ENCODE measurements at regions not wholly inside any gene's neighbourhood (a gene's known extent, or its start where the extent isn't known, plus 50 kb on each side); places are given as distances from the start of the nearest gene placed in this dataset.
"Not testable (repeated sequence)": the region's sequence is repeated elsewhere in the genome, so short reads cannot be mapped to it uniquely, and the experiment has no call there.

DNA sequence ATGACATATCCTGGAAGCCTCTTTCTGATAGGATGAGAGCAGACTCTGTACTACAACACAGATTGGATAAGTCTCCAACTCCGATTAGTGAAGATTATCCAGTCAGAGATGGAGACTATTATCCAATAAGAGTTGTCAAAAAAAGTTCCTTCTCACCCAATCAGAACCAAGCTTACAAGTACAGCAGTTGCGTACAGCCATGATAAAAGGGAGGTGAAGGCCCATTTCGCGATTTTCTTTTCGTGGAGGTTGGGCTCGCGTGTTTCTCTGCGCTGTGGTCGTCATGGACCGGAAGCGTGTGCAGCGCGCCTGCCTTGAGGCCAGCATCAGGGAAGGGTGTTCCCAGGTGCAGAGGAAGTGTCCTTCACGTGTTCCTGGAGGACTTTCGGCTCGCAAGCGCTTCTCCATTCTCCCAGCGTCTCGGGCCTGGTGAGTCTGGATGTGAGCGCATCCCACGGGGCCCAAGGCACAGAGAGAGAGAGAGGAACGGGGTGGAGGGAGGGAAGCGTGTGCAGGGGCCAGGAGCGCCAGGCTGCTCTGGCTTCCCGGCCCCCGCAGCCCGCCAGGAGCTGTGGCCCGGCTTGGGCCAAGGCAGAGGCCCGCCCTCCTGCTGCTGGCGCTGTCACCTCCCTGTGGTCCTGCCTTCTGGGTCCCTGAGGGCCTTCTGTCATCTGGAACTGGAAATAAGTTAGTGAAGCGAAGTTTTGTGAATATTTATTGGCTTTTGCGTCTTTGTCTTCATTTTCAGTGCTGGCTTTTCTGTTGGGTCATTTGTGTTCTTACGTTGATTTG, 53.9 kb downstream of the CDRT15L2 start:
- WGBS, 3 donors, result 85 to 92% (median 90%) methylated on average over 26 to 31 of the region's 33 CpGs
- not testable (repeated sequence) for H3K27ac ChIP-seq (ENCODE audit: low read depth, low read length)

DNA sequence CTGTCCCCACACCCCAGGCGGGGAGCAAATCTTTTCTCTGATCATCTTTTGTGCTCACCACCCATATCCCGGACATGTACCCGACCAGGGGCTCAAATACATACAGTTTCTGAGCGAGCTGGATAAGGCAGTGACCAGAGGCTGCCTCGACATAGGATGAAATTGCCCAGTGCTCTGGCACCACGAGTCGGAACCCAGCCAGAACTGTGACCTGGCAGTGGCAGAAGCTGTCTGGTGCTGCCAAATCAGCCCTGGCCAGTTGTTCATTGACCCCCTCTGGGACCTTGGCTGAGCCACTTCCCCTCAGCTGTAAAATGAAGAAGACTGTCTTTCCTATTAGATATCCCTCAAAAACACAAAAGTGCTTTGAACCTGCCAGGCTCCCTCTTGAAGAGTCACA, 60.6 kb downstream of the CDRT15L2 start:
- H3K27ac ChIP-seq (ENCODE audit: low read depth, low read length), result not testable (repeated sequence)
- 70 to 86% (median 80%) methylated on average over 6 to 7 of the region's 7 CpGs for WGBS, 3 donors

- not testable (repeated sequence) for H3K27ac ChIP-seq (ENCODE audit: low read depth, low read length)
- 30 to 37% (median 30%) methylated on average over 12 to 13 of the region's 13 CpGs for WGBS, 3 donors
These were observed 67.2 kb downstream of the CDRT15L2 start for GRCh38 chr17:20646661-20647272.

- H3K27ac ChIP-seq (ENCODE audit: low read depth, low read length), result not testable (repeated sequence)
- 62 to 77% (median 73%) methylated on average over 8 of the region's 8 CpGs for WGBS, 3 donors
These were observed 69.7 kb downstream of the CDRT15L2 start for GRCh38 chr17:20649097-20649767.

DNA sequence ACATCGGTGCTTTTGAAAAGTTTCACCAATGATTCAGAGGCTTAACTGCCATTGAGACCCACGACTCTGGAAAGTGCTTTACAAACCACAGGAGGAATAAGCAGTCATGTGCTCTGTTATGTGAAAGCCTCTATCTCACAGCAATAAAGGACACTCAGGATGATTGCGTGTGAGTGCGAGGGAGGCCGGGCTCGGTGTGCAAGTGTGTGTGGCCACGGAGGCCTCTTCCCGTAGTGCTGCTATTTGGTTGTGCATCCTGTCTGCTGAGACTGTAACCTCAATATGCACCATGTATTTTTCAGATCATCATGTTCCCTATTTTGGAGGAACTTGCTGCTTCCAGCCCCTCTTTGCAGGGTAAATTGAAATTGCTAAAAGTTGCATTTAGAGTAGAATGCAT, 71.5 kb downstream of the CDRT15L2 start:
- H3K27ac ChIP-seq (ENCODE audit: low read depth, low read length), result not testable (repeated sequence)
- 40 to 82% (median 66%) methylated on average over 8 of the region's 8 CpGs for WGBS, 3 donors

DNA sequence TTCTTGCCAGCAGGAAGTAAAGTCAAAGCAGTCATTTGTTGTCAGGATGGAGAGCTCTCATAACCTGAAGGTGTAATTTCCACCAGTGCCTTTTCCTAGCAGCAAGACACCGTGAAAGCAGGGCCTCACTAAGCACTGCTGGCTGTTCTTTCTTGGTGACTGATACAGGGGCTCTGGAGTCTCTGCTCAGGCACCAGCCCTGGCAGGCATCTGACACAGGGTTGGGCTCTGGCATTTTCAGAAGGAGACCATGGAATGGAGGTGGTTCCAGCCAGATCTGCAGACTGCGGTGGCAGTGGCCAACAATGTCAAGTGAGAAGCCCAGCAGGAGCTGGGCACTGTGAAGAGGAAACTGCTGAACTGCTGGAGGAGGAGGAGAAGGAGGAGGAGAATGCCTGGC, 72.2 kb downstream of the CDRT15L2 start:
- not testable (repeated sequence) for H3K27ac ChIP-seq (ENCODE audit: low read depth, low read length)
- 36 to 73% (median 65%) methylated on average over 1 to 2 of the region's 2 CpGs for WGBS, 3 donors

GRCh38 chr17:20653391-20653790, 73.9 kb downstream of the CDRT15L2 start:
- H3K27ac ChIP-seq (ENCODE audit: low read depth, low read length), result not testable (repeated sequence)
- 66 to 86% (median 86%) methylated on average over 3 to 5 of the region's 5 CpGs for WGBS, 3 donors

GRCh38 chr17:20654114-20654513, 74.6 kb downstream of the CDRT15L2 start:
- WGBS, 3 donors, result 43 to 73% (median 62%) methylated on average over 3 to 4 of the region's 4 CpGs
- H3K27ac ChIP-seq (ENCODE audit: low read depth, low read length), result not testable (repeated sequence)

DNA sequence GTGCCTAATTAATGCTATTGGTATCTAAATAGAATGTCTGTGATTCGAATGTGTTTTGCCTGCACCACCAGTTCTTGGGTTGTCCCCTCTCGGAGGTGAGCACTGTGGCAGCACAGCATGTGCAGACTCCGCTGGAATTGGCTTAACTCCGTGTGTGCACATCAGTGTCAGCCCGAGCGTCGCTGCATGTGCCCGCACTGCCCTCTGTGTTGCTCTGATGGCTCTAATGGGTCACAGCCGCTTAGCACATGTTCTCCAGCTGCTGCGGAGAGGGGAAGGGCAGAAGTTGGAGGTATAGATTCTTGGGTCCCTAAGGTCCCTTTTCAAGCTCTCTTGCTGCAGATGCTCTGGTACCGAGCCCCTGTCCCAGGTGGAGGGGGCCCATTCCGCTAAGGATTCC, 75.1 kb downstream of the CDRT15L2 start:
- WGBS, 3 donors, result 69 to 92% (median 84%) methylated on average over 7 to 9 of the region's 12 CpGs
- H3K27ac ChIP-seq (ENCODE audit: low read depth, low read length), result not testable (repeated sequence)

DNA sequence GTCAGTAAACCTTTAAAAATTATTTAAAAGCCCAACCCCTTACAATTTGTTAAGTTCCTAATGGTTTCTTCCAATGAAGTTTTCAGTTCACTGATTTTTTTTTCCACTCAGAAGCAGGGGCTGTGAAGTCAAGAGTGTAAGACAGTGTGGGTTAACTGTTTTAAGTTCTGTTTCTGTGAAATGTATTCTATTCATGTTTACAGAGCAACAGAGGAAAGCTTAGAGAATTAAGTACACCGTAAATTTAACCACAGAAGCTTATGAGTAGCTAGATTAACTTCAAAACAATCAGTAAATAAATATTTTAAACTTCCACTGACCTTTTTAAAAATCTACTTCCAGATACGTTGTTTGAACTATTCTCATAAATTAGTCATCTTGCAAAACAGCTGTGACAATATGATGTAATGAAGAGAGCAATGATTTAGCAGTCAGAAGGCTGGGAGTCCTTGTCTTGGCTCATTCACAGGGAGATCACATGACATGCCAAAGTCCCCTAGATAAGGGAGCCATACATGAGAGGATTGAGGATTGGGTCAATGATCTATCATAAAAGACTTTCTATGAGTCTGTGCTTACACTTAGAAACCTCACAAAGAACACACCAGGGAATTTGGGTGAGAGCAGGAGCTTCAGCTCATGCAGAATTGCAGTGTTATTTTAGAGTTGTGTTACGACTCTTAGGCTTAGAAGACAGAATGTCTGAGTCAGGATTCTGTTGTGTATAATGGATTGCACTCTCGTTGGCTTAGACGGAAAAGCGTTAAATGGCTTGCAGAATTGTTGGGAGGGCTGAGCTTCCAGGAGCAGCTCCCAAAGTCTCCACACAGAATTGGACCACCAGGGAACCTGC, 85.8 kb downstream of the CDRT15L2 start:
- not testable (repeated sequence) for H3K27ac ChIP-seq (ENCODE audit: low read depth, low read length)
- WGBS, 3 donors, result 31 to 67% (median 44%) methylated on average over 3 to 4 of the region's 6 CpGs

- WGBS, 3 donors, result 67 to 76% (median 75%) methylated on average over 6 of the region's 6 CpGs
- not testable (repeated sequence) for H3K27ac ChIP-seq (ENCODE audit: low read depth, low read length)
These were observed 87.2 kb downstream of the CDRT15L2 start for GRCh38 chr17:20666689-20667088.

GRCh38 chr17:20667712-20668111, 88.2 kb downstream of the CDRT15L2 start:
- H3K27ac ChIP-seq (ENCODE audit: low read depth, low read length), result not testable (repeated sequence)
- WGBS, 3 donors, result 44 to 64% (median 49%) methylated on average over 2 of the region's 2 CpGs

DNA sequence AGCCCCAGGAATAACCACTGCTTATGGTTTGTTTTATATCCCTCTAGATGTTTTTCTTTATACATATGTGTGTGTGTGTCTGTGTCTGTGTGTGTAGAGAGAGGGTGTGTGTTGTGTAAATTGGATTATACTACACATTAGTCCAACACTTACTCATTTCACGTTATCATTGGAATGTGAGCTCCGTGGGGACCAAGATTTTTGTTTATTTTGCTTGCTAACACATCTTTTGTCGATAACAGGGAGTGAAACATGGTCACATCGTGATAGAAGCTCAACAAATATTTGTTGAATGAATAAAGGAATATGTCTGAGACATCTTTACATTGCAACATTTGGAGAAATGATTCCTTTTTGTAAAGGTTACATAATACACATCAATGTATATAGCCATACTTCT, 88.8 kb downstream of the CDRT15L2 start:
- WGBS, 3 donors, result 31 to 58% (median 56%) methylated on average over 4 of the region's 4 CpGs
- not testable (repeated sequence) for H3K27ac ChIP-seq (ENCODE audit: low read depth, low read length)

DNA sequence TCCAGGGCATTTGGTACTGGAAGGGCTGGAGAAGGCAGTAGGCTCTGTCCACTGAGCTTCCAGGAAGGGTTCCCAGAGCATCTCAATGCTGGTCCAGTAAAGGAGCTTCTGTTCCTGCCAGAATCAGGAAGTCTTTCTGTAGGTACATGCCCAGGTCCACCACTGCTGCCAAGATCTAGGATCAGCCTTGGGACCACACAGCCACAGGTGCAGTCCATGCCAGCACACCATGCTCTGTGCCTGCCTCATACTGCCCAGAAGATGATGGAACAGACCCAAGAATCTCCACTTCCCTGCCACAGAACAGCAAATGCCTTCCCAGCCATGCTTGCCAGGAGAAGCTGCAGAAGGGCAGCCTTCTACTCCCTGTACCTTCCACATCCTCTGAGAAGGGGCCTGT, 89.3 kb downstream of the CDRT15L2 start:
- not testable (repeated sequence) for H3K27ac ChIP-seq (ENCODE audit: low read depth, low read length)

DNA sequence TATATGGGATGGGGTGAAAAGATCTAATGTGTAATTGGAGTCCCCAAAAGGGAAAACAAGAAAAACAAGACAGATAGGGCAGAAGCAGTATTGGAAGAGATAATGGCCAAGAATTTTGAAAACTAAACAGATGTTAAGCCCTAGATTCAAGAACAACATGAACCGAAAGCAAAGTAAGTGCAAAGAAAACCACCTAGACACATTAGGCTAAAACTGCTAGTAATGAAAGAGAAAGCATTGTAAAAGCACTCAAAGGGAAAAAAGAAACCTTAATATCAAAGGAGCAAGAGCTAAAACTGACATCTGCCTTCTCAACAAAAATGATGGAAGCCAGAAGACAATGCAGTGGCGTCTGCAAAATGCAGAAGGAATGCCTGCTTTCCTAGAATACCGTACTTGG, 91.0 kb downstream of the CDRT15L2 start:
- no CpG with 5 or more reads among the region's 3 CpGs for WGBS, 3 donors

DNA sequence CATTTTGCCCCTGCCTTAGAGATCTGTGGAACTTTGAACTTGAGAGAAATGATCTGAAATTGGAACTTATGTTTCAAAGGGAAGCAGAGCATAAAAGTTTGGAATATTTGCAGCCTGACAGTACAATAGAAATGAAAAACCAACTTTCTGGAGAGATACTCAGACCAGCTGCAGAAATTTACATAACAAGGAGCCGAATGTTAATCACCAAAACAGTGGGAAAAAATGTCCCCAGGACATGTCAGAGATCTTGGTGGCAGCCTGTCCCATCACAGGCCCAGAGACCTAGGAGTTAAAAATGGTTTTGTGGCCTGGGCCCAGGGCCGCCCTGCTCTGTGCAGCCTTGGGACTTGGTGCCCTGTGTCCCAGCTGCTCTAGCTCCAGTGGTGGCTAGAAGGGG, 94.8 kb downstream of the CDRT15L2 start:
- not testable (repeated sequence) for H3K27ac ChIP-seq (ENCODE audit: low read depth, low read length)
- WGBS, 3 donors, result 71 to 85% (median 80%) methylated on average over 2 of the region's 2 CpGs

More for the DNA sequence above, 91.0 kb downstream of the CDRT15L2 start:
- H3K27ac ChIP-seq (ENCODE audit: low read depth, low read length), result not testable (repeated sequence)

- WGBS, 3 donors, result 60 to 76% (median 71%) methylated on average over 2 of the region's 2 CpGs
- H3K27ac ChIP-seq (ENCODE audit: low read depth, low read length), result not testable (repeated sequence)
These were observed 96.2 kb downstream of the CDRT15L2 start for GRCh38 chr17:20675707-20676106.

- 56 to 83% (median 71%) methylated on average over 1 of the region's 1 CpG for WGBS, 3 donors
- H3K27ac ChIP-seq (ENCODE audit: low read depth, low read length), result not testable (repeated sequence)
These were observed 97.1 kb downstream of the CDRT15L2 start for GRCh38 chr17:20676656-20677055.

- WGBS, 3 donors, result 71 to 82% (median 81%) methylated on average over 8 of the region's 8 CpGs
- not testable (repeated sequence) for H3K27ac ChIP-seq (ENCODE audit: low read depth, low read length)
These were observed 97.9 kb downstream of the CDRT15L2 start for GRCh38 chr17:20677469-20677868.
